Activated CD4-positive, alpha-beta T cell treated with anti-CD3 and anti-CD28 coated beads, Interleukin-2, amount 50 U/mL, for 48 hours (primary cell): ENCODE measurements at regions not wholly inside any gene's neighbourhood (a gene's known extent, or its start where the extent isn't known, plus 50 kb on each side); places are given as distances from the start of the nearest gene placed in this dataset.
A peak's percentile ranks its signal among the peaks of the same experiment; 100 is the strongest.
"Not testable (repeated sequence)": the region's sequence is repeated elsewhere in the genome, so short reads cannot be mapped to it uniquely, and the experiment has no call there.

ENCODE experiments used
- DNase-seq, 2 experiments: peaks; one replicate each; pipeline ENCODE4 v3.0.0-alpha.2; 2020

DNA sequence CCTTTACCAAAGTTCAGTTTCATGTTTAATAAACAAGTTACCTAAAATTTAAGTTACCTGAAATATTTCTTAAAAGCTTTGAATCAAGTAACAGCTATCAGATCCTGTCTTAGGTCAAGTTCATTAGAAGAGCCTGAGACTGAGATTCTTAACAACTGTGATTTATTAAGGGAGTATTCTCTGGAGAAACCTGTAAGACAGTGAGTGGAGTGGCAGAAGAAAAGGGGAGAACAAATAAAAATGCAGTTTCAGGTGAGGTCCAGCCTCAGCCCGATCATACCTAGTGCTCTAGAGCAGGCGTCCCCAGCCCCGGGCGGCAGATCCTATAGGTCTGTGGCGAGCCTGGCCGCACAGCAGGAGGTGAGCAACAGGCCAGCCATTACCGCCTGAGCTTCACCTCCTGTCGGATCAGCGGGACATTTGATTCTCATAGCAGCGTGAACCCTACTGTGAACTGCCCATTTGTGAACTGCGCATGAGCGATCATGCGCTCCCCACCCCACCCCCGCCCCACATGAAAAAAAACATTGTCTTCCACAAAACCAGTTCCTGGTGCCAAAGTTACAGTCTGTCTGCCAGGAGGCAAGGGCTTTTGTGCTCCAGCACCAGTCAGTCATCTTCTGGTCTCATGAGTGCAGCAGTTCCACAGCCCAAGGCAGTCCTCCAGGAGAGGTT lies 59.2 kb upstream of the ADGRB3 start:
- no peak for DNase-seq

DNA sequence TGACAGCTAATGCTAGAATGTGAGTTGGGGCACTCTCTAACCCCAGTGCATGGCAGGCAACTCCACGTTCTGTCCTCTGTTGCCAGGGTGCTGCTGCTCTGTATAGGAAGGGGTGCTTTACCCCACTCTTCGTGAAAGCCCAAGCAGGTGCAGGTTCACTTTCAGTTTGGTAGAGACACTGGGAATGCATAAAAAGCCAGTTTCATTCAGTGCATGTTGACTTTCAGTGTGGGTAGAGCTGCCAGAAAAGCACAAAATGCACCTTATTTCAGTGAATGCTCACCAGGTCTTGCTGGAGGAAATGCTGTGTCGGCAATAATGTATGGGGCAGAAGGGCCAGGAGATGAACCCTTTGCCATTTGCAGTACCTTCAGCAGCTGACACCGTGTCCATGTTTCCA lies 62.1 kb upstream of the ADGRB3 start:
- no peak for DNase-seq

DNA sequence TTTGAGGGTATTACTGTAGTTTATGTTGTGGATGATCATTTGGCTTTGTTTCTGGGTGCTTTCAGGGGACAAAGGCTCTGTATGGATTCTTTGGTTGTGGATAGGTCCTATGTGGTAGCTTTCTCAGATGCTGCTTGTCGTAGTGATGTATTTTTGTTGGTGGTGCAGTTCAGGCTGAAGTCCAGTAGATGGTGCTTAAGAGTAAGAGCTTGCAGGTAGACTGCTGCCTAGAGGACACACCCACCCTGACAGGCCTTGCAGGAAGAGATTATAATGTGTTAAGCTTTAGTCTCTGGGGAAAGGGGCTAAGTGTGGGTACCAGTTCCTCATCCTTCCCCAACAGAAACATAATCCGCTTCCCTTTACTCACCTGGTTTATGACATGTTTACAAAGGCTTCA lies 62.6 kb upstream of the ADGRB3 start:
- peak in 1 of 2 experiments; percentile 5 for DNase-seq

DNA sequence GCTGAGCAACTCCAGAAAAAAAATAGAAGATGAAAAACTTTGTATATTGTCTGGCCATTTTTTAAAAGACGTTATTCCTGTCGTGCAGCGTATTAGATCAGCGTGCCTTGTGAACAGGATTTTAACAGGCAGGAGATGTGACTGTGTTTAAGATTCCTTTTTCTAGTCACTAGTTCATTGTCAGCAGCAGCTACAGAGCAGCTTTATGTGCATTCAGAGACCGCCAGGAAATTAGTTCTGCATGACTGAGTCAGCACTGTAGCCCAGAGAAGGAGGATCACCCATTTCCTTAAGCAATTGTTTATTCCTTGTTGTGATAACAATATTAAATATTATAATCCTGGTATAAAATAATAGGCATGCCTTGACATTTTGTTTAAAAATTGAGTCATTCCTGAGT lies 75.4 kb upstream of the ADGRB3 start:
- DNase-seq, result no peak

DNA sequence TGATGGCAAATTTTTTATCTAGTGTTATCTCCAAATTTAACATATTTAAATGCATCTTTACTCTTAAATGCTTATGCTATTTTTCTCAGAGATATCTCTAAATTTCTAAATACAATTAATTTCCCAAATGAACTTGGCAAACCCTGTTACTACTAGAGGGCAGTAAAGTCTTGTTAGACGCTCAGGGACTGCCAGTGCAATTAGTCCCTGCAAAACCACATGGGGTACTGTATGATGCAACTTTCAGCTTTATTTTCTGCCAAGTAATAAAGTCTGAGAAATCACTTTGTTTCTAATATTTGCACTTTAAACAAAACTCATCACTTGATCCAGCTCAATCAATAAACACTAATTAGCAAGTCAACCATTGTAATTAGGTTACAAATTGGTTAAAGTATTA lies 76.0 kb upstream of the ADGRB3 start:
- no peak for DNase-seq

DNA sequence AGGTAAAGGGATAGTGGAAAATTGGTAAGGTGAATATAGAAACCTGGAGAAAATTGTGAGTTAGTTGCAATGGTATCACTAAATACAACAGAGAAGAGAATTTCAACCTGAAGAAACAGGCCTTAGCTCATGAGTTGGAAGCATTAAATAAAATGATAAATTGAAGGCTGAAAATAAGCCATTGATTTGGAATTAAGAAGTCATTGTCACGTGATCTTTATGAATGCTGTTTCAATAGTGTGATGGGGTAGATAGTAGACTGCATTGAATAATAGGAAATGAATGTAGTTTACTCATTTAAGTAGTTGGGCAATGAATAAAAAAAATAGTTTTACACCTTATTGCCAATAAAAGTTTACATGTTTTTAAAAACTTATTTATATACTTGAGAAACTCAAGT lies 88.5 kb upstream of the ADGRB3 start:
- no peak for DNase-seq

DNA sequence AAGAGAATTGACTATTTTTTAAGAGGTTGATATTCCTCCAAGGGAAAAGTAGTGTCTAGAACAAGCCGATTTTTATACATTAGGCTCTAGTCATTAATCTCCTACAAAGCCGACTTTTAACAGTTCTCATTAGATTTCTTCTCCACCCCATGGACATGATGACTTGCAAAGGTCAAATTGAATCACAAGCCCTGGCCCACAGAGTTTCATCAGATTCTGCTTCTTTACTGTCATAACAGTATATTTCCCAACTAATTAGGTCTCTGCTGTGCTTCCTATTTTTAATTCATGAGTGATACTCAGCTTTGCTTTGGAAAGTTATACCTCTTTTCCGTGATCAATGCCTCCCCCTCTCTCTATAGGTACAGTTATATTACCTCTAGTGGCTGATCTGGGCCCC lies 90.6 kb upstream of the ADGRB3 start:
- no peak for DNase-seq

DNA sequence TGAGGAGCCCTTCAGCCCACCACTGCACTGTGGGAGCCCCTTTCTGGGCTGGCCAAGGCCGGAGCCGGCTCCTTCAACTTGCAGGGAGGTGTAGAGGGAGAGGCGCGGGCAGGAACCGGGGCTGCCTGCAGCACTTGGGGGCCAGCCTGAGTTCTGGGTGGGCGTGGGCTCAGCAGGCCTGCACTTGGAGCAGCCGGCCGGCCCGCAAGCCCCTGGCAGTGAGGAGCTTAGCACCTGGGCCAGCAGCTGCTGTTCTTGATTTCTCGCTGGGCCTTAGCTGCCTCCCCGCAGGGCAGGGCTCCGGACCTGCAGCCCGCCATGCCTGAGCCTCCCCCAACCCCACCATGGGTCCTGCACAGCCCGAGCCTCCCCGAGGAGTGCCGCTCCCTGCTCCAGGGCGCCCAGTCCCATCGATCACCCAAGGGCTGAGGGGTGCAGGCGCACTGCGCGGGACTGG lies 101.7 kb upstream of the ADGRB3 start:
- DNase-seq, result no peak

DNA sequence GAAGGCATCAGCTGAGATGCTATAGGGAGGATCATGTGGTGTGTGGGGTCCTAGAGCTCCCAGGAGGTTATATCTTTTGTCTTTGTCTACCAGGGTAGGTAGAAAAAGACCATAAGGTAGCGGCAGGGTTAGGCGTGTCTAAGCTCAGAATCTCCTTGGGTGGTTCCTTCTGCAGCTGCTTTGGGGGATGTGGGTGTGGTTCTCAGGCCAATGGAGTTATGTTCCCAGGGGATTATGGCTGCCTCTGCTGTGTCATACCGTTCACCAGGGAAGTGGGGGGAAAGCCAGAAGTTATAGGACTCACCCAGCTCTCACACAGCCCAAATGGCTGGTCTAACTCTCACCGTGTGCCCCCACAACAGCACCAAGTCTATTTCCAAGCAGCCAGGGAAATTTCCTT lies 107.4 kb upstream of the ADGRB3 start:
- DNase-seq, result no peak

DNA sequence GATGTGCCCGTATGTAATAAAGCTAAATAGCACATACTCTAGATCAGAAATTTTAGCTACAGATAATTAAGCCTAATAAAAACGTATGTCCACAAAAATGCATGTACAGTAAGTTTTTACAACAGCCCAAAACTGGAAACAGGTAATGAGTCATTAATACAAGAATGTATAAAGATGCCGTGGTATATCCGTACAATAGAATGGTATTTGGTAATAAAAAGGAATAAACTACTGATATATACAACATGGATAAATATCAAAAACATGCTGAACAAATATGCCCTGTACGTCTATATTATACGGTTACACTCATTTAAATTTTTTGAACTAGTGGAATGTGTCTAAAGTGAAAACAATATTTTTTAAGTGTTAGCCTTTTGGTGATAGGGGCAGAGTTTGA lies 128.2 kb upstream of the ADGRB3 start:
- DNase-seq, result no peak

DNA sequence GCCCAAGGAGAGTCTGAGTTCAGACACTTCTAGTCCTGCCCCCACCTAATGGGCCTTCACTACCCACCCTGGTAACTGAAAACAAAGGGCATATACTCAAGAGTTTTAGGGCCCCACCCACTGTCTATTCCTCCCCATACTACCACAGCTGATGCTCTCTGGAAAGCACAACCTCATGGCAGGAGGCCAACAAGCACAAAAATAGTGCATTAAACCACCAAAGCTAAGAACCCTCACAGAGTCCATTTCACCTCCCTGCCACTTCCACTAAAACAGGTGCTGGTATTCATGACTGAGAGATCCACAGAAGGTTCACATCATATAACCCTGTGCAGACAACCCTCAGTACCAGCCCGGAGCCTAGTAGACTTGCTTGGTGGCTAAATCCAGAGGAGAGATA lies 132.1 kb upstream of the ADGRB3 start:
- no peak for DNase-seq

DNA sequence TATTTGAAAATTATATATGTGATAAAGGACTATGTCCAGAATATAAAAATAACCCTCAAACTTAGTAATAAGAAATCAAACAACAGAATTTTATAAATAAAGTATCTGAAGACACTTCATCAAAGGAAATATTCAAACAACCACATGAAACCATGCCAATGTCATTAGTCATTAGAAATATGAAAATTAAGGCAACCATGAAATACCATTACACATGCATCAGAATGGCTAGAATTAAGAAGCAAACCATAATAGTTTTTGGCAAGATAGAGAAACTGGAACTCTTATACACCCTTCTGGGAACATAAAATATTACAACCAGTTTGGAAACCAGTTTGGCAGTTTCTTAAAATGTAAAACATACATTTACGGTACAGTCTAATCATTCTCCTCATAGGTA lies 137.2 kb upstream of the ADGRB3 start:
- no peak for DNase-seq

DNA sequence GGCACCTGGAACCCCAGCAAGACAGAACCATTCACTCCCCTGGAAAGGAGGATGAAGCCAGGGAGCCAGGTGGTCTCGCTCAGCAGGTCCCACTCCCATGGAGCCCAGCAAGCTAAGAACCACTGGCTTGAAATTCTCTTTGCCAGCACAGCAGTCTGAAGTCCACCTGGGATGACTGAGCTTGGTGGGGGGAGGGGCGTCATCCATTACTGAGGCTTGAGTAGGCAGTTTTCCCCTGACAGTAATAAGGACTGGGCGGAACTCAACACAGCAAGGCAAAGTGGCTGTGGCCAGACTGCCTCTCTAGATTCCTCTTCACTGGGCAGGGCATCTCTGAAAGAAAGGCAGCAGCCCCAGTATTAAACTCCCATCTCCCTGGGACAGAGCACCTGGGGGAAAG lies 140.2 kb upstream of the ADGRB3 start:
- DNase-seq, result not testable (repeated sequence)

DNA sequence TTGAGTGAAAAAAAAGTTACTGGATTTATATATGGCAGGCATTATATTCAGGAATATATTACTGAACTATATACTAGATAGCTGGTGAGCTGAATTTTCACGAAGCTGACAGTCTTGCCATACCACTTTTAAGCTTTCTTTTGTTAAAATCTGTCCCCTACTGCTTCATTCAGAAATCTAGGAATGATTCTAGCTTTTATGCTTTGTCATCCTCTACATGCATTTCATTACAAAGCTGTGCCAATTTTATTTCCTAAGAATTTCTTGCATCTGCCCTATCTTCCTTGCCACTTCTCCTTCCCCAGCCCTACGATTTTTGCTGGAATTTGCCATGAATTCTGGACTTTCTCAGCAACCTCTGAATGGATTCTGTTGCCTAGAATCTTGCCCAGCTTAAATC lies 158.5 kb upstream of the ADGRB3 start:
- no peak for DNase-seq

DNA sequence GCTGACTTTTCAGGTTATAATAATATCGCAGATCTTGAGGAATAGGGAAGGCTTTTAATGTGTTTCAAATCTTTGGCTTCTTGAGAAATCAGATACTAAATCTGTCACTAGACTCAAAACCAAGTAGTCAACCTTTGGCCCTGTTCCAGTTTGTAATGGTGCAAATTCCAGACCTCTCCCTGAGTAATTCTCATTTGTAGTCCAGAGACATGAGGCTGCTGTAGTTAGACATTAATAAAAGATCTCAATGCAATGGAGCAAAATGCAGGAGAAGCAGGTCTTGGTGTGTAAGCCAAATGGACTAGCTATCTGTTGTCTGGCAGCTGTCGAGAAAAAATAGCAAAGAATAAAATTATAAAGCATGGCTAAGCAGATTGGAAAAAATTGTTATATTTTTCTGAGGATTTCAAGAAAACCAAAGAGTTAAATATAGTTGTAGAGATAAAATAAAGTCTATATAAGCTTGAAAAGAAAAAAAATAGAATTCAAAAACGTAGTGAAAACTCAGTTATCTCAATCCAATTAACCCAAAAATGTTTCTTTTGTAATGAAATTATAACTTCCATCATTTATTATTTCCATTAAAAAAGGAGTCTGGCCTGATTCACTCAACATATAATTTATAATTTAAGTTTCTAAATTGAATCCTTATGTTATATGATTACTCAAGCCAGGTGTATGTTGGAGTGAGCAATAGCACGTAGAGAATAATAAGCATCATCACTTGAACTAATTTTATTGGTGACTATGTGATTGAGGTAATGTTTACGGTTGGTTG lies 161.5 kb upstream of the ADGRB3 start:
- no peak for DNase-seq

DNA sequence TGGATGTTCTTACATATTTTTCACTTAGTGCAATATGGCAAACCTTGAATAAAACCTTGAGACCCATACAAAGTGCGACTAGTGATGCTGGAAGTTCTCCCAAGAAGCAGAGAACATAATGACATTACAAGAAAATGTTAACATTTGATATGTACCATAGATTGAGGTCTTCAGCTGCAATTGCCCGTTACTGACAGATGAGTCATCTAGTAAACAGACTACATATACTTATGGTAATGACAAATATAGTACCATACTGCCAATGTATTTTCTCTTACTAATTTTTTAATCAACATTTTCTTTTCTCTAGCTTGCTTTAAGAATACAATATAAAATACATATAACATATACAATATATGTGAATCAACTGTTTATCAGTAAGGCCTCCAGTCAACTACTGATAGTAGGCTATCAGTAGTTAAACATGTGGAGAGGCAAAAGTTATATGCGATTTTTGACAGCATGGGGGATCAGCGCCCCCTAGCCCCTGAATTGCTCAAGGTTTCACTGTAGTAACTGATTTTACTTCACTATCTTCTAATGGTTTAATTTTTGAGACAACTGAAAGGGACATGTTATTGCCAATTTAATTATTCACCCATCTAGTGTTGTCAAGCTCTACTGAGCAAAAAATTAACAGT lies 166.7 kb upstream of the ADGRB3 start:
- DNase-seq, result no peak

DNA sequence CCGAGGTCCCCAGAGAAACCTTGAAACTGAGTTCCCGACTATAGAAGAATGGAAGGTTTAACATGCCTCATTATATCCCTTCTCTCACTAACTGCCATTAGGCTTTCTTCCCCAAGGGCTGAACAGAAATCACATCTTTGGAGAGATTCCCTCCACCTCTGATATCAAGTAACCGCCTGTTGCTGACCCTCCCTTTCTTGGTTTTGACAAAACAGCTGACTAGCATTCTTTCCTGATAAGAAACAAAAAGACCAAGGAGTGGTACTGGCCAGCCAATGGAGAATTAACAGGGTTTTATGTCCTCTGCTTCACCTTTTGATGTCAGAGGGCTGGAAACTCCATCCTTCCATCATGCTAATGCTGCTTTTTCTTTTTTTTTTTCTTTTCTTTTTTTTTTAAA lies 176.6 kb upstream of the ADGRB3 start:
- no peak for DNase-seq

DNA sequence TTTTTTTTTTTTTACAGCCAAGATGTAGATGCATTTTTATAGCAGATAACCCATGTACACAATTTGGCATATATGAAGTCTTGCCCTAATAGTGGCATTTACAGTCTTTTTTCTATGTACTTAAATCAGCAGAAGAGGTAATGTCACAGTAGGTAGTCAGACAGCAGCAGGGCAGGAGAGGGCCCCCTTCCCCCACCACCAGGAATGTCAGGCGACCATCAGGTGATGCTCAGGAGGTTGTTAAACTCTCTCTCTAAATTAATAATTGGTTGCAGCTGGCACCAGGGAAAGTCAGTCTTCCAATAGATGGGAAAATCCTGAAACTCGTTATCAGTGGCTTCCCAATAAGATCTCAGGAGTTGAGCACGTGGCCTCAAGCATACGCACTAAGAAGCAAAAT lies 188.0 kb upstream of the ADGRB3 start:
- DNase-seq, result no peak

DNA sequence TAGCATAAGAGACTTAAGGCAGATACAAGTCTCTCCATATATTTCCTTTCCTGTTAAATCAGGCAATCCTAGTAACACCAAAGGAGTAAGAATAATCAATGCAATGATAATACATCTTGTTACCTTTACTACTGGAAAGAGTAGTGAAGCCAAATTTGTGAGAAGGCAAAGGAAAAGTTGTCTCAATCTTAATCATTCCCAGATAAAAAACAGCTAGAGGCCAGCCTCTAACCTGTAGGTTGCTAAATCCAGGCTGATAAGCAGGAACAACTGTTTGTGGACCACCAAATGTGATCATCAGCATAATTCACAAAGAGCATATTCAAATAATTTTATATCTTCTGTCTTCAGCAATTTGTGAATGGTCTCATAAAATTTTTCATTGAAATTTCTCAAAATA lies 189.2 kb upstream of the ADGRB3 start:
- DNase-seq, result no peak

DNA sequence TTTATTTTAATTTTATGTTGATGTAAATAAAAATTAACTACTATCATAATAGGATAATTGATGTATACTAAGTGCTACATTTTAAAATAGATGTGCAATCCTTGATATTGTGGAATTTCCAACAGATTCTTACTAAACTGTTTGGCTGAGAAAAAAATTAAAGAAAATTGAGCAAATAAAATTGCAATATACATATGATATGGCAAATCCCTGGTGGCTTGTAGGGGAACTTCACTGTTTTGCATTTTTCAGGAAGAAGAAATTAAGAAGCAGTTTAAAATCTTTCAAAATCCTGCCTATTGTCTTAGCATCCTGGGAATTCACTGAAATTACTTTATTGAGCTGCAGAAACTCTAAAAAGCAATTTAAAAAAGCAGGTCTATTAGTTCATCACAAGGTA lies 191.4 kb upstream of the ADGRB3 start:
- DNase-seq, result no peak

DNA sequence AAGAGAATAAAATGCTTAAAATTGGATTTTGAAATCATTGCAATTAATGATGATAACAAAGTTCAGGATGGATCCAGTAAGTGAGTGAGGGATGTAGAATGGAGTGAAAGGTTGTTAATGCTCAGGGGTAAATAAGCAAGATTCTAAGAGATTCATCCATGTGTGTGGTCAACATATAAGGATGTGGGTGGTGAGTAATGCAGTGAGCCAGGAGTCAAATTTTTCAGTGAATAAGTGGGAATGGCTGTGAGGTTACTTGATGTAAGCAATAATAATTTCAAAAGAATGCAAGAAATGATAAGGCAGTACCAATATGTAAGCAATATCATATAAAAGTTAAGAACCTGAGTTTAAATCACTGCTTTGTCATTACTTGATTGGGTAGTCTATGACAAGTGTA lies 207.5 kb upstream of the ADGRB3 start:
- DNase-seq, result no peak

DNA sequence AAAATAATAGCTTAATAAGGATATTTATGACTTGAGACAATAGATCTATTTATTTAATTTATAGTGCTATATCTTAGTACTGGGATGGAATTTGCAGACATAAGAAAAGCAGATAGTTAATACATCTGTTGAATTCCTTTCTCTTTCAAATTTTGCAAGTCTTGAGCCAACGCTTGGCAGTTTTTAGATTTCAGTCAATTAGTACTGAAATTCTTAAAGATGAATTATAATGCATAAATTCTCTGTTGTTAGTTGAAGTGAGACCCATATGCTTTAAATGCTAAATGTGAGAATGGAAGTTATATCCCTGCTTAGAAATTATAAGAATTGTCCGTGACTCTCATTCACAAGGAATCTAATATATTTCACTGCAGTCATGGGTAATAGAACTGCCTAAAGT lies 225.1 kb upstream of the ADGRB3 start:
- no peak for DNase-seq

DNA sequence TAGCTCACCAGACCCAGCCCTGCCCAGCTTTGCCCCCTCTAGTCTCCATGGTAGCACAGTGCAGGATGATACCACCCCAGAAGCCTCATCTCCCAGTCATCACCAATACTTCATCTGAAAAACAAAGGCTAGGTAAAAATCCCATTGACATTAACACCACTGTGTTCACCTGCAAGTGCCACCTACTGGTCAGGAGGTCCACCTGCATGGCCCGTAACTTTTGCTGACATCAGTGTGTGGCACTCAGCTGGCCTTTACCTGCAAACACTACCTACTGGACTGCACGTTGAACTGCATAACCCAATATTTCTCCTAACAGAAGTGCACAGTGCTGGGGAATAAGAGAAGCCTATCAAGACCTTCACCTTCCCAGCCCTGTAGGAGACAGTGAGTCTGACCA lies 234.7 kb upstream of the ADGRB3 start:
- DNase-seq, result no peak

DNA sequence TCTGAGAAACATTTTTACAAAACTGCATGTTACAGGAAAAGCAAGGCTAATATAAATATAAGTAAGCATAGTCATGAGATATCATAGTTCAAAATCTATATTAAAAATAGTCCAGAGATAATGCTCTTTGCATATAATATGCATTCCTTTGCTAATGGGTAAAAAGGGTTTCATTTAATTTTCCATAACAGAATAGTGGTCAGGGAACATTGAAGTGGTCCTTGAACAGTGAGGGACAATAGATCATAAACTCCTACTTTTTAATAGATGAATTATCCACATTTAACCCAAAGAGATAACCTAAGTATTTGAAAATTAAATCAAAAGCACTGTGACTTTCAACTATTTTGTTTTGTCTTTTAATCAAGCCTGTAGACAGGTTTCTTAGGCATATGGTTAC lies 243.1 kb upstream of the ADGRB3 start:
- no peak for DNase-seq
